ENCODE measurements at regions not wholly inside any gene's neighbourhood (a gene's known extent, or its start where the extent isn't known, plus 50 kb on each side); places are given as distances from the start of the nearest gene placed in this dataset.

DNA sequence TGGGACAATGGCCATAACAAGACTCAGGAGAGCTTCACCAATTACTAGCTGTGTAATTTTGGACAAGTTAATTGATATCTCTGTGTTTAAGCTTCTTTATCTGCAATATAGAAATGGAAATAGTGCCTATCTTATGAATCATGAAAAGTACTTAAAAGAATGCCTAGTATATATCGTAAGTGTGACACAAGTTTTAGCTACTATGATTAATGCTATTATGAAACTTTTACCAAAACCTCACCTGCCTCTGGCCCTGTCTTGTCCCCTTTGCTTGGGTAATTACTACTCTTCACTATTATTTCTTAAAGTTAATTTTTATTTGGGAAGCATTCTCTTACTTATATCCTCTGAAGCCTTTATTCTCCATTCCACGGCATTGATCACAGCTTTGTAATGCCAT, 75.0 kb upstream of the NETO1 start:
- TF ChIP-seq, protein P1, sequence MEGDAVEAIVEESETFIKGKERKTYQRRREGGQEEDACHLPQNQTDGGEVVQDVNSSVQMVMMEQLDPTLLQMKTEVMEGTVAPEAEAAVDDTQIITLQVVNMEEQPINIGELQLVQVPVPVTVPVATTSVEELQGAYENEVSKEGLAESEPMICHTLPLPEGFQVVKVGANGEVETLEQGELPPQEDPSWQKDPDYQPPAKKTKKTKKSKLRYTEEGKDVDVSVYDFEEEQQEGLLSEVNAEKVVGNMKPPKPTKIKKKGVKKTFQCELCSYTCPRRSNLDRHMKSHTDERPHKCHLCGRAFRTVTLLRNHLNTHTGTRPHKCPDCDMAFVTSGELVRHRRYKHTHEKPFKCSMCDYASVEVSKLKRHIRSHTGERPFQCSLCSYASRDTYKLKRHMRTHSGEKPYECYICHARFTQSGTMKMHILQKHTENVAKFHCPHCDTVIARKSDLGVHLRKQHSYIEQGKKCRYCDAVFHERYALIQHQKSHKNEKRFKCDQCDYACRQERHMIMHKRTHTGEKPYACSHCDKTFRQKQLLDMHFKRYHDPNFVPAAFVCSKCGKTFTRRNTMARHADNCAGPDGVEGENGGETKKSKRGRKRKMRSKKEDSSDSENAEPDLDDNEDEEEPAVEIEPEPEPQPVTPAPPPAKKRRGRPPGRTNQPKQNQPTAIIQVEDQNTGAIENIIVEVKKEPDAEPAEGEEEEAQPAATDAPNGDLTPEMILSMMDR (conservative IDR thresholded peaks at IDR 0.05 in 1 of 2, IDR thresholded peaks at IDR 0.05 in 1 of 2; ENCODE audit: low read depth in 1 of 2, low read length in 2 of 2): no peak
- no peak for TF ChIP-seq EZH2 (IDR thresholded peaks at IDR 0.05; ENCODE audit: low read length, missing control alignments)

Data from fibroblast of lung (primary cell).